Loucy (cell line): ENCODE measurements at regions not wholly inside any gene's neighbourhood (a gene's known extent, or its start where the extent isn't known, plus 50 kb on each side); places are given as distances from the start of the nearest gene placed in this dataset.
"Not testable (repeated sequence)": the region's sequence is repeated elsewhere in the genome, so short reads cannot be mapped to it uniquely, and the experiment has no call there.

Experiments used
- EZH2phosphoT487 ChIP-seq: fragments of 200-600 bp; IDR thresholded peaks from 2 replicates; pipeline ENCODE4 v1.6.1; 2018; ENCODE audit warnings: antibody characterized with exemption, mild to moderate bottlenecking, moderate library complexity, borderline replicate concordance
- TF ChIP-seq, protein P1 (sequence below): fragments of 200-600 bp; sonication (generic); conservative IDR thresholded peaks from 2 replicates; pipeline ENCODE4 v1.5.1; 2014; ENCODE audit warnings: mild to moderate bottlenecking, antibody characterized with exemption, low read length

DNA sequence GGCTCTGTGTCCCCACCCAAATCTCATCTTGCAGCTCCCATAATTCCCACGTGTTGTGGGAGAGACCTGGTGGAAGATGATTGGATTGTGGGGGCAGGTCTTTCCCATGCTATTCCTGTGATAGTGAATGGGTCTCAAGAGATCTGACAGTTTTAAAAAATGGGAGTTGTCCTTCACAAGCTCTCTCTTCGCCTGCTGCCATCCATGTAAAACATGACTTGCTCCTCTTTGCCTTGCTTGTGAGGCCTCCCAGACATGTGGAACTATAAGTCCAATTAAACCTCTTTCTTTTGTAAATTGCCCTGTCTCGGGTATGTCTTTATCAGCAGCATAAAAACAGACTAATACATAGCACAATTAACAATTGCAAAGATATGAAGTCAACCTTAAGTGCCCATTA is 201.5 kb downstream of the DUSP6 start:
- TF ChIP-seq, protein P1, sequence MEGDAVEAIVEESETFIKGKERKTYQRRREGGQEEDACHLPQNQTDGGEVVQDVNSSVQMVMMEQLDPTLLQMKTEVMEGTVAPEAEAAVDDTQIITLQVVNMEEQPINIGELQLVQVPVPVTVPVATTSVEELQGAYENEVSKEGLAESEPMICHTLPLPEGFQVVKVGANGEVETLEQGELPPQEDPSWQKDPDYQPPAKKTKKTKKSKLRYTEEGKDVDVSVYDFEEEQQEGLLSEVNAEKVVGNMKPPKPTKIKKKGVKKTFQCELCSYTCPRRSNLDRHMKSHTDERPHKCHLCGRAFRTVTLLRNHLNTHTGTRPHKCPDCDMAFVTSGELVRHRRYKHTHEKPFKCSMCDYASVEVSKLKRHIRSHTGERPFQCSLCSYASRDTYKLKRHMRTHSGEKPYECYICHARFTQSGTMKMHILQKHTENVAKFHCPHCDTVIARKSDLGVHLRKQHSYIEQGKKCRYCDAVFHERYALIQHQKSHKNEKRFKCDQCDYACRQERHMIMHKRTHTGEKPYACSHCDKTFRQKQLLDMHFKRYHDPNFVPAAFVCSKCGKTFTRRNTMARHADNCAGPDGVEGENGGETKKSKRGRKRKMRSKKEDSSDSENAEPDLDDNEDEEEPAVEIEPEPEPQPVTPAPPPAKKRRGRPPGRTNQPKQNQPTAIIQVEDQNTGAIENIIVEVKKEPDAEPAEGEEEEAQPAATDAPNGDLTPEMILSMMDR = not testable (repeated sequence)
- not testable (repeated sequence) for TF ChIP-seq EZH2phosphoT487
